NB4 (cell line): ENCODE measurements at regions not wholly inside any gene's neighbourhood (a gene's known extent, or its start where the extent isn't known, plus 50 kb on each side); places are given as distances from the start of the nearest gene placed in this dataset.

Experiments
- CTCF ChIP-seq: IDR thresholded peaks from one replicate; pipeline ENCODE4 v1.5.1; 2012; ENCODE audit warnings: low read depth, low read length
- MYC ChIP-seq: IDR thresholded peaks from 2 replicates; pipeline ENCODE4 v1.6.1; 2011; ENCODE audit warnings: low read depth, low read length
- POLR2A ChIP-seq: IDR thresholded peaks from 2 replicates; pipeline ENCODE4 v1.6.1; 2011; ENCODE audit warnings: mild to moderate bottlenecking; ENCODE audit not compliant: insufficient read length; ENCODE audit errors: extremely low read depth
- TF ChIP-seq, protein P1 (sequence below): IDR thresholded peaks from 2 replicates; pipeline ENCODE4 v1.6.1; 2011; ENCODE audit warnings: low read depth, low read length

DNA sequence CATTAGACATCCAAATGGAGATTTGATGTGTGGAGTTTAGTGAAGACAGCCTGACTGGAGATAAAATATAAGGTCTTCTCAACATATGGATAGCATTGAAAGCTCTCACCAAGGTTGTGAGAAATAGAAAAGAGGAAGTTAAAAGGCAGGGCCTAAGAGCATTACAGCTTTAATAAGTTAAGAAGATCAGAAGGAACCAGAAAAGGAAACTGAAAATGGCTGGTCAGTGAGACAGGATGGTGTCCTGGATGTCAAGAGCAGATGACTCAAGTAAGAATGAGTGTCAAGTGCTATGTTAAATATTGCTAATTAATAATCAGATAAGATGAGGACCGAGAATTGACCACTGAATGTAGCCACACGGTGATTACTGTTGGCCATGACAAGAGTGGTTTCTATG lies 642.9 kb downstream of the STPG2 start:
- TF ChIP-seq CTCF (no peak), POLR2A (no peak), MYC (no peak)
- TF ChIP-seq, protein P1, sequence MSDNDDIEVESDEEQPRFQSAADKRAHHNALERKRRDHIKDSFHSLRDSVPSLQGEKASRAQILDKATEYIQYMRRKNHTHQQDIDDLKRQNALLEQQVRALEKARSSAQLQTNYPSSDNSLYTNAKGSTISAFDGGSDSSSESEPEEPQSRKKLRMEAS: no peak
